ENCODE measurements at regions not wholly inside any gene's neighbourhood (a gene's known extent, or its start where the extent isn't known, plus 50 kb on each side); places are given as distances from the start of the nearest gene placed in this dataset.

- H3K27me3 ChIP-seq (replicated peaks in 1 of 7) = peaks cover 0 to 14% (median 0%) of the 10 kb centered on the region in 7 donors
- H3K9me3 ChIP-seq = peaks cover 0 to 24% (median 17%) of the 10 kb centered on the region in 8 donors
- no peak overlapping the region for H3K4me3 ChIP-seq
- intact Hi-C loops (cut with DNase I; ENCODE audit: low total_unique reads) = no loop called here
- H3K36me3 ChIP-seq = no peaks in the 10 kb centered on the region
- TF ChIP-seq POLR2A (IDR thresholded peaks at IDR 0.05) (no peak), CTCF (IDR thresholded peaks at IDR 0.05 in 8 of 11, conservative IDR thresholded peaks at IDR 0.05 in 3 of 11) (no peak), POLR2AphosphoS5 (IDR thresholded peaks at IDR 0.05) (no peak)
- no peak for DNase-seq
- WGBS, 5 donors = 35 to 59% (median 40%) methylated on average over 3 of the region's 3 CpGs
- H3K27ac ChIP-seq = no peak overlapping the region
- no peaks in the 10 kb centered on the region for H3K4me1 ChIP-seq
Measured at GRCh38 chr15:93195109-93195508, 106.1 kb upstream of the RGMA start.

- no peak overlapping the region for H3K4me3 ChIP-seq
- no peaks in the 10 kb centered on the region for H3K9me3 ChIP-seq
- WGBS, 5 donors = 76 to 87% (median 84%) methylated on average over 8 of the region's 8 CpGs
- H3K4me1 ChIP-seq = no peaks in the 10 kb centered on the region
- H3K36me3 ChIP-seq = no peaks in the 10 kb centered on the region
- intact Hi-C loops (cut with DNase I; ENCODE audit: low total_unique reads) = no loop called here
- no peak overlapping the region for H3K27ac ChIP-seq
- no peak for TF ChIP-seq CTCF (IDR thresholded peaks at IDR 0.05 in 8 of 11, conservative IDR thresholded peaks at IDR 0.05 in 3 of 11)
- TF ChIP-seq POLR2A (IDR thresholded peaks at IDR 0.05) = no peak
- no peak for TF ChIP-seq POLR2AphosphoS5 (IDR thresholded peaks at IDR 0.05)
- H3K27me3 ChIP-seq (replicated peaks in 1 of 7) = peaks cover 0 to 22% (median 0%) of the 10 kb centered on the region in 7 donors
- no peak for DNase-seq
Measured at GRCh38 chr15:93190238-93190637, 101.2 kb upstream of the RGMA start.

- intact Hi-C loops (cut with DNase I; ENCODE audit: low total_unique reads) = no loop called here
- H3K4me3 ChIP-seq = no peak overlapping the region
- DNase-seq = no peak
- H3K9me3 ChIP-seq = no peaks in the 10 kb centered on the region
- H3K27ac ChIP-seq = no peak overlapping the region
- H3K4me1 ChIP-seq = no peaks in the 10 kb centered on the region
- no peaks in the 10 kb centered on the region for H3K36me3 ChIP-seq
- peaks cover 0 to 22% (median 0%) of the 10 kb centered on the region in 7 donors for H3K27me3 ChIP-seq (replicated peaks in 1 of 7)
- 39 to 59% (median 46%) methylated on average over 9 of the region's 9 CpGs for WGBS, 5 donors
- TF ChIP-seq POLR2AphosphoS5 (IDR thresholded peaks at IDR 0.05) = no peak
- no peak for TF ChIP-seq CTCF (IDR thresholded peaks at IDR 0.05 in 8 of 11, conservative IDR thresholded peaks at IDR 0.05 in 3 of 11)
- TF ChIP-seq POLR2A (IDR thresholded peaks at IDR 0.05) = no peak
Measured at GRCh38 chr15:93189561-93189960, 100.5 kb upstream of the RGMA start.

- H3K9me3 ChIP-seq = no peaks in the 10 kb centered on the region
- no peak overlapping the region for H3K4me3 ChIP-seq
- intact Hi-C loops (cut with DNase I; ENCODE audit: low total_unique reads) = no loop called here
- WGBS, 5 donors = 83 to 90% (median 85%) methylated on average over 3 of the region's 3 CpGs
- H3K36me3 ChIP-seq = no peaks in the 10 kb centered on the region
- DNase-seq = no peak
- no peak for TF ChIP-seq POLR2AphosphoS5 (IDR thresholded peaks at IDR 0.05)
- TF ChIP-seq CTCF (IDR thresholded peaks at IDR 0.05 in 8 of 11, conservative IDR thresholded peaks at IDR 0.05 in 3 of 11) = no peak
- TF ChIP-seq POLR2A (IDR thresholded peaks at IDR 0.05) = no peak
- H3K27ac ChIP-seq = no peak overlapping the region
- no peaks in the 10 kb centered on the region for H3K4me1 ChIP-seq
- peaks cover 0 to 18% (median 0%) of the 10 kb centered on the region in 7 donors for H3K27me3 ChIP-seq (replicated peaks in 1 of 7)
Measured at GRCh38 chr15:93188236-93188635, 99.2 kb upstream of the RGMA start.

Measured in spleen (tissue), 11 donors.